ENCODE measurements at regions not wholly inside any gene's neighbourhood (a gene's known extent, or its start where the extent isn't known, plus 50 kb on each side); places are given as distances from the start of the nearest gene placed in this dataset.

DNA sequence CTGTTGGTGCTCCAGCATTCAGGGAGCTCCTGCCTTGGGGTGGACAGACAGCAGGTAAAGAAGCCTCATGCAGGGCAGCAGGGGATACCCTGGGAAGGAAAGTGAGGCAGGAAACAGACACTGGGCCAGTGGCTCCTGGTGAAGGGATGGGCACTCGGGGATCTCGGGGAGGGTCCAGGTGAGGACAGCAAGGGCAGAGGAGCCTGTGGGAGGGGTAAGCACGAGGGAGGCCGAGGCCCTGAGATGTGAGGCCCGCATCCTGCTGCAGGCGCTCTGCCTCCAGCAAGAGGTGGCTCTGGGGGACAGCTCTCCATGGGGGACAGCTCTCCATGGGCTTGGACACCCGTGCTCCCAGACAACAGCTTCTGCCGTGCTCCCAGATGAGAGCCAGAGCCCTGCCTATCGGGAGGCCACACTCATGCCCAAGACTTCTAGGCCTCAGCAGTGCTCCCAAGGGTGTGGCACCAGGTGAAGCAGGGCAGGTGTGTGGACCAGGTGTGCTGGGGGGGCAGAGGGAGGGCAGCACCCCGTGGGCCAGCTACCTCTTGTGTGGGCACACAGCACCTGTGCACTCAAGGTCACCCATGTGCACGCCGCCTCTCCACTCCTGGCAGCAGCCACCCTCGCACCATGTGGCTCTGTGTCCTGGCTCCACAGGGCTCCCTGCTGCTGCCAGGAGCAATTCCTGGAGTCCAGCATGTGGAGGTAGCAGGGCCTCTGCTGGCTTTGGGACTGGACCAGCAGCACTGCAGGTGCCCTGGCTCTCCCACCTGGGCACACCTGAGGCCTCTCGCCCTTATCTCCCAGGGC lies 93.6 kb upstream of the INSIG1 start:
- H3K27ac ChIP-seq: peak overlapping the region in 1 of 4 donors; percentile 70
- H3K4me1 ChIP-seq: peaks cover 0 to 15% (median 8%) of the 10 kb centered on the region in 4 donors
- peak; percentile 62 for DNase-seq
- WGBS, 2 donors: 65 to 85% methylated on average over 14 of the region's 14 CpGs
- TF ChIP-seq POLR2AphosphoS5 (IDR thresholded peaks at IDR 0.05) (no peak), EP300 (IDR thresholded peaks at IDR 0.05) (no peak), POLR2A (IDR thresholded peaks at IDR 0.05) (no peak)
- TF ChIP-seq, protein P1, sequence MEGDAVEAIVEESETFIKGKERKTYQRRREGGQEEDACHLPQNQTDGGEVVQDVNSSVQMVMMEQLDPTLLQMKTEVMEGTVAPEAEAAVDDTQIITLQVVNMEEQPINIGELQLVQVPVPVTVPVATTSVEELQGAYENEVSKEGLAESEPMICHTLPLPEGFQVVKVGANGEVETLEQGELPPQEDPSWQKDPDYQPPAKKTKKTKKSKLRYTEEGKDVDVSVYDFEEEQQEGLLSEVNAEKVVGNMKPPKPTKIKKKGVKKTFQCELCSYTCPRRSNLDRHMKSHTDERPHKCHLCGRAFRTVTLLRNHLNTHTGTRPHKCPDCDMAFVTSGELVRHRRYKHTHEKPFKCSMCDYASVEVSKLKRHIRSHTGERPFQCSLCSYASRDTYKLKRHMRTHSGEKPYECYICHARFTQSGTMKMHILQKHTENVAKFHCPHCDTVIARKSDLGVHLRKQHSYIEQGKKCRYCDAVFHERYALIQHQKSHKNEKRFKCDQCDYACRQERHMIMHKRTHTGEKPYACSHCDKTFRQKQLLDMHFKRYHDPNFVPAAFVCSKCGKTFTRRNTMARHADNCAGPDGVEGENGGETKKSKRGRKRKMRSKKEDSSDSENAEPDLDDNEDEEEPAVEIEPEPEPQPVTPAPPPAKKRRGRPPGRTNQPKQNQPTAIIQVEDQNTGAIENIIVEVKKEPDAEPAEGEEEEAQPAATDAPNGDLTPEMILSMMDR (IDR thresholded peaks at IDR 0.05): no peak
- H3K36me3 ChIP-seq: no peaks in the 10 kb centered on the region
- no peak overlapping the region for H3K4me3 ChIP-seq
- no peaks in the 10 kb centered on the region for H3K9me3 ChIP-seq
- intact Hi-C loops (cut with DNase I): loop anchor here (2.0 kb wide), 1 partner anchor 95 kb away; no protein-coding TSS in a partner anchor
- H3K27me3 ChIP-seq: peaks cover 0 to 6% (median 0%) of the 10 kb centered on the region in 3 donors

- no peaks in the 10 kb centered on the region for H3K9me3 ChIP-seq
- no peaks in the 10 kb centered on the region for H3K36me3 ChIP-seq
- H3K4me1 ChIP-seq: peaks cover 0 to 15% (median 8%) of the 10 kb centered on the region in 4 donors
- DNase-seq: peak; percentile 64
- peaks cover 0 to 9% (median 0%) of the 10 kb centered on the region in 3 donors for H3K27me3 ChIP-seq
- TF ChIP-seq POLR2A (IDR thresholded peaks at IDR 0.05): no peak
- intact Hi-C loops (cut with DNase I): loop anchor here (2.0 to 5.0 kb wide), 2 partner anchors 94 to 198 kb away; no protein-coding TSS in a partner anchor
- H3K4me3 ChIP-seq: peak overlapping the region; percentile 6 to 44 (median 36)
- peak overlapping the region; percentile 56 to 71 (median 66) for H3K27ac ChIP-seq
- 59 to 65% methylated on average over 14 of the region's 14 CpGs for WGBS, 2 donors
Observed at GRCh38 chr7:155204744-155205367, 92.8 kb upstream of the INSIG1 start.

GRCh38 chr7:155205368-155206317 lies 92.0 kb upstream of the INSIG1 start:
- H3K9me3 ChIP-seq: no peaks in the 10 kb centered on the region
- H3K4me3 ChIP-seq: peak overlapping the region; percentile 6 to 44 (median 36)
- peaks cover 0 to 15% (median 8%) of the 10 kb centered on the region in 4 donors for H3K4me1 ChIP-seq
- H3K27ac ChIP-seq: peak overlapping the region; percentile 56 to 71 (median 66)
- intact Hi-C loops (cut with DNase I): loop anchor here (2.0 to 5.0 kb wide), 2 partner anchors 93 to 198 kb away; no protein-coding TSS in a partner anchor
- peaks cover 0 to 9% (median 0%) of the 10 kb centered on the region in 3 donors for H3K27me3 ChIP-seq
- 37 to 70% methylated on average over 33 of the region's 33 CpGs for WGBS, 2 donors
- no peaks in the 10 kb centered on the region for H3K36me3 ChIP-seq
- peak; percentile 95 for DNase-seq
- TF ChIP-seq POLR2A (IDR thresholded peaks at IDR 0.05): no peak
- peak in 1 of 4 donors; percentile 36 for TF ChIP-seq EP300 (IDR thresholded peaks at IDR 0.05)
- TF ChIP-seq POLR2AphosphoS5 (IDR thresholded peaks at IDR 0.05): peak; percentile 27 to 88 (median 70)

GRCh38 chr7:155206318-155207020 lies 91.2 kb upstream of the INSIG1 start:
- peak; percentile 83 for DNase-seq
- intact Hi-C loops (cut with DNase I): loop anchor here (5.0 kb wide), 1 partner anchor 199 kb away; no protein-coding TSS in a partner anchor
- H3K36me3 ChIP-seq: no peaks in the 10 kb centered on the region
- H3K27ac ChIP-seq: peak overlapping the region; percentile 56 to 71 (median 66)
- TF ChIP-seq POLR2AphosphoS5 (IDR thresholded peaks at IDR 0.05) (peak in 2 of 4 donors; percentile 23 to 49), EP300 (IDR thresholded peaks at IDR 0.05) (no peak)
- TF ChIP-seq, protein P1 (IDR thresholded peaks at IDR 0.05): no peak
- WGBS, 2 donors: 45 to 71% methylated on average over 20 of the region's 20 CpGs
- peaks cover 0 to 9% (median 0%) of the 10 kb centered on the region in 3 donors for H3K27me3 ChIP-seq
- H3K4me1 ChIP-seq: peaks cover 0 to 15% (median 8%) of the 10 kb centered on the region in 4 donors
- peak overlapping the region in 2 of 4 donors; percentile 42 to 44 for H3K4me3 ChIP-seq
- H3K9me3 ChIP-seq: no peaks in the 10 kb centered on the region

Data from sigmoid colon (tissue), 6 donors.